K562 (cell line): ENCODE measurements at regions not wholly inside any gene's neighbourhood (a gene's known extent, or its start where the extent isn't known, plus 50 kb on each side); places are given as distances from the start of the nearest gene placed in this dataset.

Experiments used
- ATAC-seq: fragments of 200-7000 bp; cut with Tn5 transposase; 3 replicates; pipeline ENCODE4 v1.9.1; 2020; ENCODE audit warnings: moderate library complexity
- BruUV-seq: library from RNA; stranded (reverse); fragments of 400-500 nt; replicated peaks from 2 replicates; lab custom pipeline; 2021; lab: Mats Ljungman, UMichigan
- CTCF ChIA-PET: fragments of 300-600 bp; formaldehyde crosslinking; extraction: SDS; loops from one replicate; lab custom pipeline; 2021; ENCODE audit warnings: low intra/inter-chr PET ratio; lab: Yijun Ruan, JAX
- POLR2A ChIA-PET: fragments of 300-600, 350-650 bp; sonication (Branson Sonifier 250); formaldehyde crosslinking; extraction: SDS; loops from one replicate; lab custom pipeline; 2021; ENCODE audit warnings: antibody characterized with exemption, inconsistent platforms; lab: Yijun Ruan, JAX
- DNase-seq, 4 experiments: peaks; one replicate each; pipeline versions ENCODE4 v3.0.0 to v3.0.0-alpha.2; 2011 to 2018; ENCODE audit warnings: low spot score in 3 of 4, mixed read lengths in 3 of 4; ENCODE audit errors: extremely low read depth in 1 of 4
- FAIRE-seq: peaks from 2 replicates; lab custom pipeline; 2011; peaks lifted over from hg19 to GRCh38; lab: Jason Lieb, UNC
- H2AFZ ChIP-seq: 2 replicates; pipeline ENCODE4 v1.6.0; 2011; ENCODE audit warnings: low read depth, low read length, control low read depth, inconsistent platforms
- H3K27ac ChIP-seq: fragments of 200-600 bp; 3 replicates; pipeline ENCODE4 v1.8.0; 2011; ENCODE audit warnings: low read depth, mild to moderate bottlenecking, control low read depth, inconsistent platforms, low read length, moderate library complexity, mixed read lengths; ENCODE audit errors: extremely low read depth
- H3K27me3 ChIP-seq, 2 experiments: fragments of 300-600 bp in 1 of 2; 2 replicates in 1 of 2; 3 replicates in 1 of 2; pipeline versions ENCODE4 v1.6.0 to v1.8.0; 2011; ENCODE audit warnings: inconsistent platforms in 2 of 2, low read length in 2 of 2, mild to moderate bottlenecking in 1 of 2, mixed read lengths in 1 of 2, moderate library complexity in 1 of 2; ENCODE audit not compliant: control insufficient read depth in 2 of 2, insufficient read depth in 2 of 2
- H3K36me3 ChIP-seq: fragments of 300-600 bp; 3 replicates; pipeline ENCODE4 v1.8.0; 2011; ENCODE audit warnings: mild to moderate bottlenecking, low read length, inconsistent platforms; ENCODE audit not compliant: control insufficient read depth, insufficient read depth
- H3K4me1 ChIP-seq, 2 experiments: fragments of 200-600 bp in 1 of 2; replicated peaks in 1 of 2; 2 replicates in 1 of 2; 3 replicates in 1 of 2; pipeline versions ENCODE4 v1.5.1 to v1.8.0; 2011; ENCODE audit warnings: inconsistent platforms in 2 of 2, low read length in 2 of 2, mild to moderate bottlenecking in 1 of 2, mixed read lengths in 1 of 2, moderate library complexity in 1 of 2; ENCODE audit not compliant: control insufficient read depth in 2 of 2, insufficient read depth in 2 of 2
- H3K4me2 ChIP-seq: 2 replicates; pipeline ENCODE4 v1.6.1; 2011; ENCODE audit warnings: low read length, control low read depth, inconsistent platforms, mixed read lengths; ENCODE audit not compliant: insufficient read depth
- H3K4me3 ChIP-seq: fragments of 200-600 bp; sonication (generic), shearing (Covaris generic); 2 replicates; pipeline ENCODE4 v1.5.1; 2016; ENCODE audit warnings: control low read depth, inconsistent platforms
- H3K79me2 ChIP-seq: fragments of 200-600 bp; 3 replicates; pipeline ENCODE4 v1.8.0; 2011; ENCODE audit warnings: low read length, inconsistent platforms; ENCODE audit not compliant: control insufficient read depth, insufficient read depth
- H3K9ac ChIP-seq, 2 experiments: 2 replicates each; pipeline versions ENCODE4 v1.6.0 to v1.6.1; 2011; ENCODE audit warnings: low read depth in 2 of 2, low read length in 2 of 2, control low read depth in 1 of 2, inconsistent platforms in 1 of 2, mild to moderate bottlenecking in 1 of 2, mixed read lengths in 1 of 2; ENCODE audit not compliant: insufficient read depth in 1 of 2
- H3K9me1 ChIP-seq: one replicate; pipeline ENCODE4 v1.6.0; 2011; ENCODE audit warnings: inconsistent platforms, mild to moderate bottlenecking, low read length, moderate library complexity; ENCODE audit not compliant: control insufficient read depth, insufficient read depth
- H3K9me3 ChIP-seq: replicated peaks from 2 replicates; pipeline ENCODE4 v1.5.1; 2011; ENCODE audit warnings: low read depth, low read length, inconsistent platforms; ENCODE audit not compliant: control insufficient read depth, insufficient read depth
- H4K20me1 ChIP-seq: replicated peaks from 2 replicates; pipeline ENCODE4 v1.6.1; 2011; ENCODE audit warnings: low read length, inconsistent platforms, mixed read lengths; ENCODE audit not compliant: control insufficient read depth, insufficient read depth
- BCOR ChIP-seq: fragments of 450-650 bp; IDR thresholded peaks from 2 replicates; pipeline ENCODE4 v1.6.1; 2016
- BDP1 ChIP-seq: IDR thresholded peaks from 3 replicates; pipeline ENCODE4 v1.6.1; 2011; ENCODE audit not compliant: insufficient read length, insufficient read depth
- CBFA2T3 ChIP-seq: fragments of 450-650 bp; IDR thresholded peaks from 2 replicates; pipeline ENCODE4 v1.6.1; 2017
- DMBX1 ChIP-seq: fragments of 250-450 bp; sonication (Bioruptor Pico); IDR thresholded peaks from 2 replicates; pipeline ENCODE4 v1.8.0; 2022; ENCODE audit warnings: inconsistent platforms, mild to moderate bottlenecking, moderate library complexity, borderline replicate concordance
- FOS ChIP-seq: IDR thresholded peaks from 3 replicates; pipeline ENCODE4 v1.6.1; 2011; ENCODE audit not compliant: insufficient read length; ENCODE audit errors: extremely low read depth
- GATA2 ChIP-seq: sonication (generic); formaldehyde crosslinking; IDR thresholded peaks from 2 replicates; pipeline ENCODE4 v1.4.0; 2020; ENCODE audit warnings: mild to moderate bottlenecking, missing genetic modification reagents
- KDM1A ChIP-seq, 2 experiments: fragments of 450-650 bp; IDR thresholded peaks; 2 replicates each; pipeline ENCODE4 v1.6.1; 2016; ENCODE audit warnings: mild to moderate bottlenecking in 2 of 2
- KLF16 ChIP-seq: IDR thresholded peaks from 2 replicates; pipeline ENCODE4 v1.6.1; 2016; ENCODE audit warnings: antibody characterized with exemption
- LCOR ChIP-seq: sonication (generic); formaldehyde crosslinking; IDR thresholded peaks from 2 replicates; pipeline ENCODE4 v1.8.0; 2022; ENCODE audit warnings: mild to moderate bottlenecking, missing genetic modification reagents
- MEF2A ChIP-seq: IDR thresholded peaks from 2 replicates; pipeline ENCODE4 v1.6.1; 2011; ENCODE audit warnings: low read depth, mild to moderate bottlenecking, low read length, moderate library complexity; ENCODE audit not compliant: control insufficient read depth
- MIER1 ChIP-seq: fragments of 450-650 bp; IDR thresholded peaks from 2 replicates; pipeline ENCODE4 v1.6.1; 2016; ENCODE audit warnings: antibody characterized with exemption, mild to moderate bottlenecking, low read depth
- NFIC ChIP-seq: fragments of 450-650 bp; IDR thresholded peaks from 2 replicates; pipeline ENCODE4 v1.6.1; 2017; ENCODE audit warnings: mild to moderate bottlenecking, inconsistent platforms
- PHF8 ChIP-seq: fragments of 200-600 bp; sonication (generic); IDR thresholded peaks from 2 replicates; pipeline ENCODE4 v1.6.1; 2012; ENCODE audit warnings: mixed run types, mild to moderate bottlenecking, inconsistent platforms, low read length, moderate library complexity, borderline replicate concordance
- RHOXF2B ChIP-seq: fragments of 250-450 bp; sonication (Bioruptor Pico); conservative IDR thresholded peaks from 2 replicates; pipeline ENCODE4 v1.5.1; 2021
- SRSF9 ChIP-seq: fragments of 200-400 bp; formaldehyde crosslinking; IDR thresholded peaks from 2 replicates; pipeline ENCODE4 v1.6.1; 2017; ENCODE audit warnings: low read depth, low read length, borderline replicate concordance
- ZBTB34 ChIP-seq: fragments of 250-450 bp; sonication (Bioruptor Pico); IDR thresholded peaks from 2 replicates; pipeline ENCODE4 v1.8.0; 2021; ENCODE audit warnings: mild to moderate bottlenecking, moderate library complexity
- ZNF197 ChIP-seq: fragments of 200-800 bp; sonication (Bioruptor generic); IDR thresholded peaks from 2 replicates; pipeline ENCODE4 v1.6.1; 2016; ENCODE audit warnings: low read depth, missing genetic modification characterization, missing compliant biosample characterization
- ZNF639 ChIP-seq, 2 experiments: fragments of 200-800 bp in 1 of 2; sonication (Bioruptor generic) in 1 of 2; sonication (generic) in 1 of 2; formaldehyde crosslinking in 1 of 2; IDR thresholded peaks in 1 of 2; conservative IDR thresholded peaks in 1 of 2; 2 replicates each; pipeline versions ENCODE4 v1.5.0 to v1.6.1; 2016 to 2020; ENCODE audit warnings: missing compliant biosample characterization in 1 of 2, missing genetic modification characterization in 1 of 2, missing genetic modification reagents in 1 of 2
- WGBS: fragments of 100-300 bp; shearing (Covaris generic); methylation state at CpG from one replicate; pipeline ENCODE4 v1.1.6; 2016; ENCODE audit warnings: low coverage, mixed read lengths; ENCODE audit not compliant: insufficient coverage; ENCODE audit errors: missing lambda C conversion rate; 5-methylcytosine and 5-hydroxymethylcytosine counted together
- in situ Hi-C: fragments of 300-500 bp; cut with MboI; formaldehyde crosslinking; loops from 4 replicates; pipeline ENCODE4 v1.15.0; 2018; ENCODE audit warnings: inconsistent platforms, mixed read lengths
- intact Hi-C: fragments of 100-400 bp; cut with micrococcal nuclease; formaldehyde crosslinking; loops from 2 replicates; pipeline ENCODE4 v1.14.2; 2022

GRCh38 chr10:109695988-109696387, 227.3 kb downstream of the XPNPEP1 start:
- Histone ChIP-seq H4K20me1 (no peaks in the 10 kb centered on the region), H3K27ac (no peak overlapping the region), H3K4me3 (no peak overlapping the region), H2AFZ (no peak overlapping the region), H3K4me1 (no peaks in the 10 kb centered on the region), H3K27me3 (no peaks in the 10 kb centered on the region), H3K79me2 (no peaks in the 10 kb centered on the region), H3K36me3 (no peaks in the 10 kb centered on the region), H3K9me1 (no peaks in the 10 kb centered on the region), H3K4me2 (no peak overlapping the region), H3K9ac (no peak overlapping the region), H3K9me3 (no peaks in the 10 kb centered on the region)
- intact Hi-C loops, result no loop called here
- ATAC-seq (no peak), DNase-seq (no peak), FAIRE-seq (no peak)
- ChIA-PET POLR2A (interaction anchor here (0.6 kb wide), 1 partner anchor 10 kb away, joined by 5 read pairs; no protein-coding TSS in a partner anchor), CTCF (no interaction called here)
- no peak for TF ChIP-seq FOS
- TF ChIP-seq KDM1A (IDR thresholded peaks at IDR 0.05), result no peak
- no peak for TF ChIP-seq PHF8
- no peak for TF ChIP-seq LCOR (CRISPR knock-in tag)
- no peak for TF ChIP-seq ZNF197
- no peak for TF ChIP-seq MEF2A
- no peak for TF ChIP-seq BCOR
- TF ChIP-seq NFIC, result no peak
- no peak for TF ChIP-seq GATA2 (CRISPR knock-in tag)
- BruUV-seq, result no TSS peak
- in situ Hi-C loops, result no loop called here

GRCh38 chr10:109689785-109690184, 233.5 kb downstream of the XPNPEP1 start:
- no TSS peak for BruUV-seq
- ChIA-PET POLR2A (no interaction called here), CTCF (no interaction called here)
- ATAC-seq, result no peak
- no peak overlapping the region for H2AFZ ChIP-seq
- FAIRE-seq, result no peak
- H4K20me1 ChIP-seq, result no peaks in the 10 kb centered on the region
- H3K4me3 ChIP-seq, result no peak overlapping the region
- no peaks in the 10 kb centered on the region for H3K36me3 ChIP-seq
- no peak overlapping the region for H3K27ac ChIP-seq
- H3K4me2 ChIP-seq, result no peak overlapping the region
- H3K4me1 ChIP-seq, result no peaks in the 10 kb centered on the region
- 0% methylated on average over 1 of the region's 1 CpG for WGBS
- H3K9me3 ChIP-seq, result no peaks in the 10 kb centered on the region
- in situ Hi-C loops (no loop called here), intact Hi-C loops (no loop called here)
- no peaks in the 10 kb centered on the region for H3K79me2 ChIP-seq
- DNase-seq, result no peak
- H3K9me1 ChIP-seq, result no peaks in the 10 kb centered on the region
- H3K9ac ChIP-seq, result no peak overlapping the region
- no peaks in the 10 kb centered on the region for H3K27me3 ChIP-seq
- no peak for TF ChIP-seq CBFA2T3
- no peak for TF ChIP-seq RHOXF2B (CRISPR knock-in tag)
- no peak for TF ChIP-seq MIER1
- no peak for TF ChIP-seq DMBX1 (CRISPR knock-in tag)
- no peak for TF ChIP-seq SRSF9
- TF ChIP-seq ZBTB34, result no peak
- no peak for TF ChIP-seq KLF16
- no peak for TF ChIP-seq ZNF639 (CRISPR knock-in tag; conservative IDR thresholded peaks at IDR 0.05 in 1 of 2, IDR thresholded peaks at IDR 0.05 in 1 of 2)
- no peak for TF ChIP-seq BDP1
